Skeletal muscle satellite cell (primary cell): ENCODE measurements at regions not wholly inside any gene's neighbourhood (a gene's known extent, or its start where the extent isn't known, plus 50 kb on each side); places are given as distances from the start of the nearest gene placed in this dataset.

Source experiments
- H3K27me3 ChIP-seq: 2 replicates; pipeline ENCODE4 v1.7.0; 2013; ENCODE audit warnings: low read length; ENCODE audit not compliant: control insufficient read depth, insufficient read depth
- H3K36me3 ChIP-seq: 2 replicates; pipeline ENCODE4 v1.7.0; 2013; ENCODE audit warnings: mild to moderate bottlenecking, control low read depth, low read length; ENCODE audit not compliant: insufficient read depth
- H3K4me1 ChIP-seq: 2 replicates; pipeline ENCODE4 v1.7.0; 2013; ENCODE audit warnings: low read length; ENCODE audit not compliant: control insufficient read depth, insufficient read depth
- H3K4me2 ChIP-seq: 2 replicates; pipeline ENCODE4 v1.7.0; 2013; ENCODE audit warnings: mild to moderate bottlenecking, low read length
- H3K4me3 ChIP-seq: 2 replicates; pipeline ENCODE4 v1.7.0; 2013; ENCODE audit warnings: low read length
- H3K9ac ChIP-seq: 2 replicates; pipeline ENCODE4 v1.7.0; 2013; ENCODE audit warnings: mild to moderate bottlenecking, low read depth, low read length, moderate library complexity
- H3K9me3 ChIP-seq: replicated peaks from 2 replicates; pipeline ENCODE4 v1.7.0; 2013; ENCODE audit warnings: mild to moderate bottlenecking, control low read depth, low read length

DNA sequence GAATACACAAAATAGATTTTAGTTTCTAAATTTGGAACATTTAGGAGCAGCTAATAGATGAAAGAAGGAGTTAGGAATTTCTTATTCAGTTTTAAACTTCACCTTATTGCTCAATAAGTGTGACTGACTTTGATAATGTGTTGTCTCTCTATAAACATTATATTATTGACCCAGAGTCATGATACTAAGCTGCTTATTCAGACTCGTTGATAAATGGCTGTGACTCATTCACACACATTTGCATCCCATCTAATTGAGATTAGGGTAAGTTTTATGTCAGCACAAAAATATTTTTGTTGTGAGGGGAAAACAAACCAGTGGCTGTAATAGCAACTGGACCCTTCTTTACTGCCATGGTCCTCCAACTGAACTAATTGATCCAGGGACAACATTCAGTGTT is 137.6 kb downstream of the GOLIM4 start:
- Histone ChIP-seq H3K4me3 (no peak overlapping the region), H3K36me3 (no peaks in the 10 kb centered on the region), H3K27me3 (no peaks in the 10 kb centered on the region), H3K4me1 (no peaks in the 10 kb centered on the region), H3K9ac (no peak overlapping the region), H3K4me2 (no peak overlapping the region), H3K9me3 (no peaks in the 10 kb centered on the region)

DNA sequence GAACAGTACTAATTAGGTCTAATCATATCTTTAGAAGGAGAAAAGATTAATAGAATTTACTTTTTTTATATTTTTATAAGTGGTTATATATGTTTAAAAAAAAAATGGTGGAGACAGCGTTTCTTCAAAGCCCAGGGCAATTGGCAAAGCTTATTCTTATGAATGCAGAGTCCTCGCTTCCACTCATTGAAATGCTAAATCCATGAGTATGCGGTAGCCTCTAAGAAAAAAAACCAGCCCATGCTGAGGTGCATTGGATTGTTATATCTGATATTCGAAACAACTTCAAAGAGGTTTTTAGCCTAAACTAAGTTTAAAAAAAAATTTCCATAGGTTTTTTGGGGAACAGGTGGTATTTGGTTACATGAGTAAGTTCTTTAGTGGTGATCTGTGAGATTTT is 142.8 kb downstream of the GOLIM4 start:
- Histone ChIP-seq H3K9ac (no peak overlapping the region), H3K27me3 (no peaks in the 10 kb centered on the region), H3K4me2 (no peak overlapping the region), H3K36me3 (no peaks in the 10 kb centered on the region), H3K4me3 (no peak overlapping the region), H3K9me3 (no peaks in the 10 kb centered on the region), H3K4me1 (no peaks in the 10 kb centered on the region)

DNA sequence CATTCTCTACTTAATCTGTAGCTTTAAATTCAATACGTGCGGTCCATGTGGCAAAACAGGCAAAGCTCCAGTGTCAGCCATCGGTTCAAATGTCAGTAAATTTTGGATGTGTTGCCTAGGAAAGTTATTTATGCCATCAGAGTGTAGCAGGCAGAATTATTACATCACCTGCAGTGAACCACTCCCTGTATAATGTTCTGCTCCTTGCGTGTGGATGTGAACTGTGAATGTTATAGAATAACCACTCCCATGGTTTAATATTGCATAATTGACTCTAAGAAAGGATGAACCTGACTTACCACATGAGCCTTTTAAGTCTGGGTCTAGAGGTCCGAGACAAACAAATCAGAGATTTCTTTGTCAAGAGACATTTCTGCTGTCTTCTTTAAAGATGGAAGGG is 145.5 kb downstream of the GOLIM4 start:
- H3K27me3 ChIP-seq: no peaks in the 10 kb centered on the region
- H3K36me3 ChIP-seq: no peaks in the 10 kb centered on the region
- H3K9ac ChIP-seq: no peak overlapping the region
- H3K4me3 ChIP-seq: no peak overlapping the region
- no peak overlapping the region for H3K4me2 ChIP-seq
- H3K9me3 ChIP-seq: no peaks in the 10 kb centered on the region
- H3K4me1 ChIP-seq: no peaks in the 10 kb centered on the region

DNA sequence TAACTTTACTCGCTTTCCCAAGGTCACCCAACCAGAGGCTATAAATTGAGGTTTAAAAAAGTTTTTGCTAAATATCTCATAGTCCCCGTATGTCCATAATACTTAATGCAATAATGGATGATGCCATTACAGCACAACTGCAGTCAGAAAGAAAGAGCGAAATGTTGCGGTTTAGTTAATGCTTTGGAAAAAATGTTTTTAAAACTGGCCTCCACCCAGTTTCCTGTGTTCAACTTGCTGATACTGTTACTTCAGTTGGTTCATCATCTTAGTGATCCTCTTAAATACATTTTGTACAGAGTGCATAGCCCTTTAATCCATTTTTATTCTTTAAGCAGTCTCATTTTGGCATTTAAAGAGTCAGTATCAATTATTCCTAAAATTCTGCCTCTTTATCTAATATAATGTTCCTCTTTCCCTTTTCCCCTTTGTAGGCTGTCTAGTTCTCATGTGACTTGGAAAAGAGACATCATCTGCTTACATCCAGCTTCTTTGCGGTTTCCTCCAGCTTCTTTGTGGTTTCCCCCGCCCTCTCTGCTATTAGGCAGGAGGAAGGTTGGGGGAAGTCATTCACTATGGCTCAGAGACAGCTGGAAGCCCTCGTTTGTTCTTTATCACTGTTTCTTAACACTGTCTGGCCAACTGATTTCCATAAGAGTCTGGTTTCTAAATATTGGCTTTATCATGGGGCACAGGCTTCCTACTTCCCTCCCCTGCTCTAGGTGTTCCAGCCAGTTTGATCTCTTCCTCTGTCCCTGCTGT is 154.3 kb downstream of the GOLIM4 start:
- Histone ChIP-seq H3K9ac (no peak overlapping the region), H3K4me3 (no peak overlapping the region), H3K36me3 (no peaks in the 10 kb centered on the region), H3K4me1 (peaks cover 13% of the 10 kb centered on the region), H3K27me3 (no peaks in the 10 kb centered on the region), H3K9me3 (no peaks in the 10 kb centered on the region), H3K4me2 (peak overlapping the region; percentile 19)

DNA sequence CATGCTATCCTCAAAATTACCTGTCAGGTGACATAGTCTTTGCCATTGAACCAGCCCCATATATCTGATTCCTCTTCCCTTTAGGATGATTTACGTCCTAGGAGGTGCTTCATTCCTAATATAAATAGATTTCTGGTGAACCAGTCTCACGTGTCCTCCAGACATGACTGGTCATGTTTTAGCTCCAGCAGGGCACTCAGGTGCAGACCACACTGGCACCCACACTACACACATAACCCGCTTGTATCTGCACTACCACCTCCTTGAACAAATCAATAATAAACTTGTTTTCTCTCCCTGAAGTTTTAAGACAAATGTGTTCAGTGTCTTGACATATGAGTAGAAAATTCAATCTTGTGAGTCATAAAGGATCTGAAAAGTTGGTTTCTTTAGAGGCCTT is 155.5 kb downstream of the GOLIM4 start:
- peaks cover 13% of the 10 kb centered on the region for H3K4me1 ChIP-seq
- H3K4me3 ChIP-seq: no peak overlapping the region

DNA sequence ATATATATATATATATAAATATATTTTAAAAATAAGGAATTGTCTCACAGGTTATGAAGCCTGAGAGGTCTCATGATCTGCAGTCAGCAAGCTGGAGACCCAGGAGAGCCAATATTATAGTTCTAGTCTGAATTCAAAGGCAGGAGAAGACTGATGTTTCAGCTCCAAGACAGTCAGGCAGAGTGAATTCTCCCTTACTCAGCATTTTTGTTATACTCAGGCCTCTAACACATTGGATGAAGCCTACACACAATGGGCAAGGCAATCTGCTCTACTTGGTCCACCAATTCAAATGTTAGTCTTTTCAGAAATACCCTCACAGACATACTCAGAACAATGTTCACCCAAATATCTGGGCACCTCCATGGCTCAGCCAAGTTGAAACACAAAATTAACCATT is 157.2 kb downstream of the GOLIM4 start:
- no peak overlapping the region for H3K4me3 ChIP-seq
- H3K36me3 ChIP-seq: no peaks in the 10 kb centered on the region
- peaks cover 13% of the 10 kb centered on the region for H3K4me1 ChIP-seq
- no peaks in the 10 kb centered on the region for H3K27me3 ChIP-seq
- H3K9ac ChIP-seq: no peak overlapping the region
- H3K9me3 ChIP-seq: no peaks in the 10 kb centered on the region
- H3K4me2 ChIP-seq: no peak overlapping the region

More for the DNA sequence above, 155.5 kb downstream of the GOLIM4 start:
- Histone ChIP-seq H3K9ac (no peak overlapping the region), H3K36me3 (no peaks in the 10 kb centered on the region), H3K27me3 (no peaks in the 10 kb centered on the region), H3K4me2 (no peak overlapping the region), H3K9me3 (no peaks in the 10 kb centered on the region)

DNA sequence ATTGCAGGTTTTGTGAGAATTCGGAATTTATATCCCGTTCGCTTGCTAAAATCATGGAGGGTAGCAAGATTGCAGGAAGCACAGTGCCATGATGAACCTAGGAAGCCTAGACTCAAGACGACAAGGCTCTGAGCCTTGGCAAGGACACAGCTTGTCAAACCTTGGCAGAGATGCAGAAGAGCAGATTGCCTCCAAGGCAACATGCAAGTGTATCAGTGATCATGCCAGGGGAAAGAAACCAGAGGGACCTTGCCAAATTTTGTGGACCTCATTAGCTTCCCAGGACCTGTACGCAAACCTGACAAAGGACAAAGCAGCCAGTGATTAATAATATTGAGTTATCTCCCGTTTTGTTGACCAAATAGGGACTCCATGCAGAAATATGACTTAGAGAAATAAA is 159.7 kb downstream of the GOLIM4 start:
- Histone ChIP-seq H3K9me3 (no peaks in the 10 kb centered on the region), H3K4me2 (no peak overlapping the region), H3K4me1 (peaks cover 5% of the 10 kb centered on the region), H3K36me3 (no peaks in the 10 kb centered on the region), H3K4me3 (no peak overlapping the region), H3K27me3 (no peaks in the 10 kb centered on the region), H3K9ac (no peak overlapping the region)

DNA sequence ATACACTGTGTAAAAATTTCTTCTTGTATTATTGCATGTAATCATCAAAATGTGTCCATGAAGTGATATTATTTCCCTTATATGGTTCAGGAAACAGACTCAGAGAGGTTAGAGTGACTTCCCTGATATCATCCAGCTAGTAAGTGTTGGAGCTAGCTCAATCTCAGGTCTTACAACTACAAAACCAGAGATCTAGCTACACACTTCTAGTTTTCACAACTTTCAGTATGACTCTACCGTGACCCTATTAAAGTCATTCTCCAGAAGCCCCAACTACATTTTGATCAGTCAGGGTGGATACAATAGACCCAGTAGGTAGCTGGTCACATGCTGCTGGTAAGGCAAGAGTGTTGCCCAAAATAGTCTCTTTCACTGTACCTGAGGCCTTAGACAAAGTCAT is 165.3 kb downstream of the GOLIM4 start:
- H3K4me1 ChIP-seq: no peaks in the 10 kb centered on the region
- H3K27me3 ChIP-seq: no peaks in the 10 kb centered on the region
- H3K9me3 ChIP-seq: no peaks in the 10 kb centered on the region
- no peak overlapping the region for H3K4me3 ChIP-seq
- H3K36me3 ChIP-seq: no peaks in the 10 kb centered on the region
- H3K4me2 ChIP-seq: no peak overlapping the region
- H3K9ac ChIP-seq: no peak overlapping the region

DNA sequence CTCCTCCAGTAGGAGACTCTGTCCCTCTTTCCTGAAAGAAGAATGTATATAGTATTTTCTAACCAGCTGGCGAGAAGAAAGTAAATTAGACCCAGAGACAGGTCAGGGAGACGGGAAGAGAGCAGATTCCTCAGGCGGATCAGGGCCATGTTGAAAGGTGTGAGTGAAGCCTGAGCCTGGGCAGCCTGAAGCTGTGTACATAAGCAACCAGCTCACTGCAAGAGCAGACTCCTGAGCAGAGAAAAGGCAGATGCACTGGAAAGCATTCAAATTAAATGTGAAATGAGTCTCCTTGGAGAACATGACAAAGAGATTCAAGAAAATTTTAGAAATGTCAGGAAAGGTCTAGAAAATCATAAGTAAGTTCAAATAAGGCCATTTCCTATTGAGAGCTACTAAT is 165.8 kb downstream of the GOLIM4 start:
- no peaks in the 10 kb centered on the region for H3K36me3 ChIP-seq
- no peaks in the 10 kb centered on the region for H3K9me3 ChIP-seq
- no peak overlapping the region for H3K4me3 ChIP-seq
- H3K4me2 ChIP-seq: no peak overlapping the region
- H3K4me1 ChIP-seq: no peaks in the 10 kb centered on the region
- H3K27me3 ChIP-seq: no peaks in the 10 kb centered on the region
- H3K9ac ChIP-seq: no peak overlapping the region

DNA sequence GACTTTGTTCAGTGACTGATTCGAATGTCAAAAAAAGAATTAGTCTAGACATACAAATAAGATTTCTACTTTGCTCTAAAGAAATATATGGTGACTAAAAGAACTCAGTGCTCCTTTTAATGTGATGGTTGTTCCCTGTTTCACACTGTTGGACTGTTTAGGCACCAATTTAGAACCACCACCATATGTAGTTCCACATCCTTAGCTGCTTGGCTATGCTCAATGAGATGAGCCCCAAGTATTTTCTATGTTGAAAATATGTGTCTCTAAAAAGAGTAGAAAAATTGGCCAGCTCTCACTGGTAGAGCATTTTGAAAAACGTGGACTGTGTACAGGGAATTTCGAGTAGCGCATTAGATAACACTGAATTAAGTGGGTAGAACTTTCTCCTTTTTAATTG is 167.3 kb downstream of the GOLIM4 start:
- no peaks in the 10 kb centered on the region for H3K4me1 ChIP-seq
- no peaks in the 10 kb centered on the region for H3K27me3 ChIP-seq
- H3K4me3 ChIP-seq: no peak overlapping the region
- H3K9ac ChIP-seq: no peak overlapping the region
- H3K4me2 ChIP-seq: no peak overlapping the region
- no peaks in the 10 kb centered on the region for H3K36me3 ChIP-seq
- no peaks in the 10 kb centered on the region for H3K9me3 ChIP-seq

DNA sequence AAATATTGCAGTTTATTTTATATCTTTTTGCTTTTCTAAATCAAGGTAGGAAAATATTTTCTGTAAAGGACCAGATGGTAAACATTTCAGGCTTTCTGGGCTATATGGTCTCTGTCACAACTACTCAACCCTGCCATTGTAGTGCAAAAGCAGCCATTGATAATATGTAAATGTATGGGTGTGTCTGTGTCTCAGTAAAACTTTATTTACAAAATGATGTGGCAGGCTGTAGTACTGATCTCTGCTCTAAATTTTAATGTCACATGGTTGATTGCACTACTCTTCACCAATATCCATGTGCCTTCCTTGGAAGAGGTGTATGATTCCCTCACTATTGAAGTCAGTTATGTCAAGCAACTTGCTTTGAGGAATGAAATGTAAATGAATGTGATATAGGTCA is 175.0 kb downstream of the GOLIM4 start:
- H3K4me1 ChIP-seq: no peaks in the 10 kb centered on the region
- no peak overlapping the region for H3K4me2 ChIP-seq
- H3K4me3 ChIP-seq: no peak overlapping the region
- no peaks in the 10 kb centered on the region for H3K36me3 ChIP-seq
- no peaks in the 10 kb centered on the region for H3K27me3 ChIP-seq
- no peaks in the 10 kb centered on the region for H3K9me3 ChIP-seq
- H3K9ac ChIP-seq: no peak overlapping the region

DNA sequence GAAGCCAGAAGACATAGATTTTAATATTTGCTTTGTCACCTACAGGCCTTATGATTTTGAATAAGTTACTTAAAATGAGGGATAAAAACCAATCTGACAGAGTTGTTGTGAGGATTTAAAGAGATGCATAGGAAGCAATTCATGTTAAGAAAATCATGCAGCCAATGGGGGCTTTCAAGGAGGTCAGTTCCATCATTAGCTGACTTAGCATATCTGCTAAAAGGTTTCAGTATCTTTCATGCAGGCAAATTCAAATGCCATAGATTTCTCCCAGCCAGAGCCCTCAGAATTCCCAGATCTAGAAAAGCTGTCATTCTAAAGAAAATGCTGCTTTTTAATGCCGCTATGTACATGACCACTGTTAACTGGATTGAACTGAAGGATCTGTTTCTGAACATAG is 176.1 kb downstream of the GOLIM4 start:
- no peak overlapping the region for H3K9ac ChIP-seq
- no peak overlapping the region for H3K4me3 ChIP-seq
- no peak overlapping the region for H3K4me2 ChIP-seq
- no peaks in the 10 kb centered on the region for H3K27me3 ChIP-seq
- H3K4me1 ChIP-seq: no peaks in the 10 kb centered on the region
- no peaks in the 10 kb centered on the region for H3K9me3 ChIP-seq
- H3K36me3 ChIP-seq: no peaks in the 10 kb centered on the region
